Fibroblast of pulmonary artery (primary cell): ENCODE measurements at regions not wholly inside any gene's neighbourhood (a gene's known extent, or its start where the extent isn't known, plus 50 kb on each side); places are given as distances from the start of the nearest gene placed in this dataset.

Experiments
- DNase-seq: peaks from one replicate; pipeline ENCODE4 v3.0.0-alpha.2; 2010; ENCODE audit warnings: low read depth
- H3K4me3 ChIP-seq: replicated peaks from 2 replicates; pipeline ENCODE4 v1.5.1; 2011; ENCODE audit warnings: low read depth, mild to moderate bottlenecking, control low read depth, low read length, moderate library complexity
- CTCF ChIP-seq: IDR thresholded peaks from 2 replicates; pipeline ENCODE4 v1.5.1; 2011; ENCODE audit warnings: mild to moderate bottlenecking, control low read depth, low read length, inconsistent platforms; ENCODE audit errors: missing control alignments

DNA sequence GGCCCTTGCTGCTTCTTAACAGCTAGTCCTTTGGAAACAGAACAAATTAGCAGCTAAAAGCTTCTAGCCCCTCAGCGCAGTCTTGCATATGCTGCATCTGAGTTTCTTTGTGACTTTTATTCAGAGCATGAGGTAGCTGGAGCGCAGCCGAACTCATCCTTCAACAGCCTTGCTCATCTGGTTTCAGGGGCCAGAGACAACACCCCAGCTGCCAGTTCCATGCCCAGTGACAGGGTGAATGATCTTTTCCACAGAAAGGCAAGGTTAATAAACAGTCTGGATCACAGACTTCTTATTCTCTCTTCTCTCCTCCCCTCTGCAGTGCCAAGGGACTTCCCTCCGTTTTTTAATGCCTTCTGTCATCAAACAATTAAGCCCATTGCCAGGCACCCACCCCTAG, 216.6 kb upstream of the INTU start:
- TF ChIP-seq CTCF = no peak
- DNase-seq = no peak
- H3K4me3 ChIP-seq = no peak overlapping the region

GRCh38 chr4:127417885-127418535, 214.7 kb upstream of the INTU start:
- no peak for DNase-seq
- H3K4me3 ChIP-seq = no peak overlapping the region
- no peak for TF ChIP-seq CTCF

GRCh38 chr4:127419431-127419830, 213.3 kb upstream of the INTU start:
- H3K4me3 ChIP-seq = no peak overlapping the region
- TF ChIP-seq CTCF = no peak

DNA sequence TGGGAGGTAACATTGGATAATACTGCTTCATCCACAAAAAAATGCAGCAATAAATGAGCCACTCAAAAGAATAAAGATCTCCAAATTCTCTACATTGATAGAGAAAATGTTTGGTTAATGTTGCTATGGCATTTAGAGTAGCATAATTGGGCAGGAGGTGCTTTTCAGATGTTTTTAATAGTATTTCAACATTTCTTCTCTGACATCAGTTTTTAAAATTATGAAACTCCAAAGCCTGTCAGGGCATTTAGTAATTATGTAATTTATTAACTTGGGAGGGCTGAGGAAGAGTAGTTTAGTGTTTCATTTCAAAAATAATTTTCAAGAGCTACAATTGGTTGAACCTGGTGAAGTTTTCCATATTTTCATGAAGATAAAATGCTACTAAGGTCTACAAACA, 211.3 kb upstream of the INTU start:
- no peak overlapping the region for H3K4me3 ChIP-seq
- DNase-seq = no peak
- no peak for TF ChIP-seq CTCF

More at GRCh38 chr4:127419431-127419830, 213.3 kb upstream of the INTU start:
- no peak for DNase-seq

DNA sequence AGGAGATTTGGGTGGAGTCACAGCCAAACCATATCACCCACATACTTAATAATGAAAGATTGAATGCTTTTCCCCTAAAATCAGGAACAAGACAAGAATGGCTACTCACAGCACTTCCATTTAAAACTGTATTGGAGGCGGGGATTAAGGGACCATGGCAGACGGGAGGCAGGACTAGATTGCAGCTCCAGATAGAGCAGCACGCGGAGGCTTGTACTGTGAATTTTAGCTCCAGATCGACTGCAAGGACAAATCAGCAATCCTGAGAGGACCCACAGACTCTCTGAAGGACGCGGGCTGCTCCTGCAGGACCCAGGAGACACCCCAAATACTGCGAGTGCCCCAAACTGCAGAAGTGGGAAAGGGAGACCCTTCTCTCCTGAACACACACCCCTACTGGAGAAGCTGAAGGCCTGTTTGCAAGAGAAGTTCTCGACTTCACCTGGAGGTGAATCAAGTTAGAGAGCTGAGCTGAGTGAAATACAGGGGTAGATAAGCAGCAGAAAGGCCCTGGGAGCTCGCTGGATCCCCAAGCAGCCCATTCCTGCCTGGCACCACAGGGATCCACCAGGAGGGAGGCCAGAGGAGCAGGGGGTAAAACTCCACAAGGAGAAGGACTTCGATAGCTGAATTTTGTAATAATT, 207.4 kb upstream of the INTU start:
- no peak for DNase-seq
- no peak overlapping the region for H3K4me3 ChIP-seq
- no peak for TF ChIP-seq CTCF

GRCh38 chr4:127425851-127426250, 206.9 kb upstream of the INTU start:
- no peak for DNase-seq
- TF ChIP-seq CTCF = no peak
- H3K4me3 ChIP-seq = no peak overlapping the region

DNA sequence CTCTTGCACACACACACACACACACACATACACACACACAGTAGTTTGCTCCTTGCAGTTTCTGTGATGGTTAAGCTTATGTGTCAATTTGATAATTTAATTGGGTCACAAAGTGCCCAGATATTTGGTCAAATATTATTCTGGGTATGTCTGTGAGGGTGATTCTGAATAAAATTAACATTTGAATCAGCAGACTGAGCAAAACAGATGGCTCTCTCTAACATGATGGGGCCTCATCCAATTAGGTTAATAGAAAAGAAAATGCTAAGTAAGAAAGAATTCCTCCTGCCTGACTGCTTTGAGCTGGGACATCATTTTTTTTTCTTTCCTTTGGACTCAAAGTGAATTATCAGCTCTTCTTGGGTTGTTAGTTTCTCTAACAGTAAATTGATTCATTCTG, 191.2 kb upstream of the INTU start:
- H3K4me3 ChIP-seq = no peak overlapping the region
- no peak for DNase-seq
- no peak for TF ChIP-seq CTCF
